Adrenal gland (tissue), 5 donors: ENCODE measurements at regions not wholly inside any gene's neighbourhood (a gene's known extent, or its start where the extent isn't known, plus 50 kb on each side); places are given as distances from the start of the nearest gene placed in this dataset.

Source experiments
- POLR2A ChIP-seq, 2 donors: fragments of 450-650 bp; IDR thresholded peaks; one replicate each; pipeline ENCODE4 v1.6.1; 2017; ENCODE audit warnings: antibody characterized with exemption in 2 of 2, mild to moderate bottlenecking in 2 of 2, moderate library complexity in 1 of 2
- TF ChIP-seq, protein P1 (sequence below), 6 experiments: fragments of 450-650 bp in 4 of 6; fragments of 200-600 bp in 2 of 6; sonication (generic) in 1 of 6; IDR thresholded peaks; 1 replicate in 5 of 6; 2 replicates in 1 of 6; pipeline versions ENCODE4 v1.5.1 to v1.8.0; 2016 to 2021; ENCODE audit warnings: antibody characterized with exemption in 6 of 6, mild to moderate bottlenecking in 2 of 6, moderate library complexity in 1 of 6
- donor health status: DM: no; HTN: no; CAD: no.

DNA sequence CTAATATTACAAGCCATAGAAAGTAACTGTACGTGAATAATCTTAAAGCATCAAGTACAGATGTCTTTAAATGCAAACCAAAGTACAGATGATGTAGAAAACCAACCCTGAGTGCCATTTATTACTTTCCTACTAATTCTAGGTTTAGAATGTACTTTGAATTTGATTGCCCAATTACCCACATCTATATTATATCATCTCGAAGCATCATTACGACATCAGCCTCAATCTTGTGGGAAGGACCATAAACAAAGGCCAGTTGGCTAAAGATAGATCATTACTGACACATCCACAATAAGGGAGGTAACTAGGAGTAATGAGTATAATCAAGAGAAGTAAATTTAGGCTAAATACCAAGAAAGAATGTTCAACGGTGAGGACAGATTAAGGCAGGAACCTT lies 478.9 kb downstream of the BCAT1 start:
- TF ChIP-seq, protein P1, sequence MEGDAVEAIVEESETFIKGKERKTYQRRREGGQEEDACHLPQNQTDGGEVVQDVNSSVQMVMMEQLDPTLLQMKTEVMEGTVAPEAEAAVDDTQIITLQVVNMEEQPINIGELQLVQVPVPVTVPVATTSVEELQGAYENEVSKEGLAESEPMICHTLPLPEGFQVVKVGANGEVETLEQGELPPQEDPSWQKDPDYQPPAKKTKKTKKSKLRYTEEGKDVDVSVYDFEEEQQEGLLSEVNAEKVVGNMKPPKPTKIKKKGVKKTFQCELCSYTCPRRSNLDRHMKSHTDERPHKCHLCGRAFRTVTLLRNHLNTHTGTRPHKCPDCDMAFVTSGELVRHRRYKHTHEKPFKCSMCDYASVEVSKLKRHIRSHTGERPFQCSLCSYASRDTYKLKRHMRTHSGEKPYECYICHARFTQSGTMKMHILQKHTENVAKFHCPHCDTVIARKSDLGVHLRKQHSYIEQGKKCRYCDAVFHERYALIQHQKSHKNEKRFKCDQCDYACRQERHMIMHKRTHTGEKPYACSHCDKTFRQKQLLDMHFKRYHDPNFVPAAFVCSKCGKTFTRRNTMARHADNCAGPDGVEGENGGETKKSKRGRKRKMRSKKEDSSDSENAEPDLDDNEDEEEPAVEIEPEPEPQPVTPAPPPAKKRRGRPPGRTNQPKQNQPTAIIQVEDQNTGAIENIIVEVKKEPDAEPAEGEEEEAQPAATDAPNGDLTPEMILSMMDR (IDR thresholded peaks at IDR 0.05) = no peak
- no peak for TF ChIP-seq POLR2A (IDR thresholded peaks at IDR 0.05)
